Fibroblast of mammary gland (primary cell): ENCODE measurements at regions not wholly inside any gene's neighbourhood (a gene's known extent, or its start where the extent isn't known, plus 50 kb on each side); places are given as distances from the start of the nearest gene placed in this dataset.

Source experiments
- DNase-seq: peaks from one replicate; pipeline ENCODE4 v3.0.0-alpha.2; 2010; ENCODE audit warnings: low read depth
- H3K4me3 ChIP-seq: 2 replicates; pipeline ENCODE4 v1.5.1; 2011; ENCODE audit warnings: low read depth, mild to moderate bottlenecking, low read length, moderate library complexity; ENCODE audit not compliant: control insufficient read depth
- TF ChIP-seq, protein P1 (sequence below): conservative IDR thresholded peaks from 2 replicates; pipeline ENCODE4 v1.5.1; 2011; ENCODE audit warnings: low read depth, low read length, inconsistent platforms; ENCODE audit not compliant: control insufficient read depth, insufficient read depth

DNA sequence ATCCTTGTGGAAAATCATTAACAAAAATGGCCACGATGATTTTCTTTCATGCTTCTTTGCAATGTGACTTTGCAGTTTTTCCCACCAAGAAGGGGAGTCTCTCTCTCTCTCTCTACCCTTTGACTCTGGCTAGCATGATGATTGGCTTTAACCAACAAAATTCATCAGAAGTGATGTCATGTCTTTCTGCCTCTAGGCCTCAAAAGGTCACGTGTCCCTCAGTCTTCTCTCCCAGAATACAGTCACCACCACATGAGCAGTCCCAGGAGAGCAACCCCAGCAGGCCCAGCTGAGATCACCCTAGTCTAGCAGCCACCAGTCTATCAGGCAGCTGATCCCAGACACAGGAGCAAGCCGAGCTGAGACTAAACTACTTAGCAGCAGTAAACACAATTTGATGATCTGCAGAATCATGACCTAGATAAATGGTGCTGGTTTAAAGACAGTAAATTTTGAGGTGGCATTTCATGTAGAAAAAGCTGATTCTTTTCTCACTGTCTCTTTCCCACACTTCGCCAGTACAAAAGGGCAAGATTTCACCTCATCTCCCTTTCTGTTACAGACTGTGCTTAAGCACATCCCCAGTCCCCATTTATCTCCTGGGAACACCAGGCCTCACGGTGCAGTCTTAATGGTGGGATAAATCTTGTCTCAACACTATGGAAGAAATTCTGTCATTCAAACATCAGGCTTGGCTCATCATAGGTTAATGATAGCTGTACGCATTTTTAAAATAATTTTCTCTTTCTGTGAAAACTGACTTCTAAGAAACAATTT is 132.7 kb downstream of the SCG2 start:
- no peak overlapping the region for H3K4me3 ChIP-seq
- DNase-seq: peak; percentile 96
- TF ChIP-seq, protein P1, sequence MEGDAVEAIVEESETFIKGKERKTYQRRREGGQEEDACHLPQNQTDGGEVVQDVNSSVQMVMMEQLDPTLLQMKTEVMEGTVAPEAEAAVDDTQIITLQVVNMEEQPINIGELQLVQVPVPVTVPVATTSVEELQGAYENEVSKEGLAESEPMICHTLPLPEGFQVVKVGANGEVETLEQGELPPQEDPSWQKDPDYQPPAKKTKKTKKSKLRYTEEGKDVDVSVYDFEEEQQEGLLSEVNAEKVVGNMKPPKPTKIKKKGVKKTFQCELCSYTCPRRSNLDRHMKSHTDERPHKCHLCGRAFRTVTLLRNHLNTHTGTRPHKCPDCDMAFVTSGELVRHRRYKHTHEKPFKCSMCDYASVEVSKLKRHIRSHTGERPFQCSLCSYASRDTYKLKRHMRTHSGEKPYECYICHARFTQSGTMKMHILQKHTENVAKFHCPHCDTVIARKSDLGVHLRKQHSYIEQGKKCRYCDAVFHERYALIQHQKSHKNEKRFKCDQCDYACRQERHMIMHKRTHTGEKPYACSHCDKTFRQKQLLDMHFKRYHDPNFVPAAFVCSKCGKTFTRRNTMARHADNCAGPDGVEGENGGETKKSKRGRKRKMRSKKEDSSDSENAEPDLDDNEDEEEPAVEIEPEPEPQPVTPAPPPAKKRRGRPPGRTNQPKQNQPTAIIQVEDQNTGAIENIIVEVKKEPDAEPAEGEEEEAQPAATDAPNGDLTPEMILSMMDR: no peak

DNA sequence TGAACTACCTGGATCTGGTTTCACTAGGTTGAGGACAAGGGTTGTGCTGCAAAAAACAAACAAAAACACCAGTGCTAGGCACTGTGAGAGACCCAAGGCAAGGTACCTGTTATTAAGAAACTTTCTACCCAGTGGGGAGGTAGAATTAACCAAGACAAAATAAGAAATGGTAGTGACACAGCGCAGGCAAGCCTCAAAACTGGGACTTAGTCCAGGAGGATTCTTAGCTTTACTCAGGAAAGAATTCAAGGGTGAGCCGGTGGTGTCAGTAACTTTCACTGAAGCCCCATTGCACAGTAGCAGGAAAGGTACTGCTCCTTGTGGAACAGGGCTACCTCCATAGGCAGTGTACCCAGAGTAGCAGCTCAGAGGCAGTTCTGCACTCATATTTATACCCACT is 131.6 kb downstream of the SCG2 start:
- TF ChIP-seq, protein P1: no peak
- H3K4me3 ChIP-seq: no peak overlapping the region
- no peak for DNase-seq

- TF ChIP-seq, protein P1: no peak
- DNase-seq: no peak
- H3K4me3 ChIP-seq: no peak overlapping the region
These were observed 129.4 kb downstream of the SCG2 start for GRCh38 chr2:223472771-223473170.

DNA sequence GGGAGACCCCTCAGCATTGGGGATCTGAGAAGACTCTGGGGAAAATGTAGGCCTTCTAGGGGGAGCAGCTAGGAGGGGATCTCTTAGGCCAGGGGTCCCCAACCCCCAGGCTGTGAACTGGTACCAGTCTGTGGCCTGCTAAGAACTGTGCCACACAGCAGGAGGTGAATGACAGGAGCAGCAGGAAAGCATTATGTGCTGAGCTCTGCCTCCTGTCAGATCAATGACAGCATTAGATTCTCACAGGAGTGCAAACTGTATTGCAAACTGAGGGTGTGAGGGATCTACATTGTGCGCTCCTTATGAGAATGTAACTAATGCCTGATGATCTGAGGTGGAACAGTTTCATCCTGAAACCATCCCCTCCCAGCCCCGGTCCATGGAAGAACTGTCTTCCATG is 127.3 kb downstream of the SCG2 start:
- no peak for DNase-seq
- TF ChIP-seq, protein P1: no peak
- no peak overlapping the region for H3K4me3 ChIP-seq

- no peak for DNase-seq
- no peak overlapping the region for H3K4me3 ChIP-seq
- TF ChIP-seq, protein P1: no peak
These were observed 126.3 kb downstream of the SCG2 start for GRCh38 chr2:223475901-223476300.

DNA sequence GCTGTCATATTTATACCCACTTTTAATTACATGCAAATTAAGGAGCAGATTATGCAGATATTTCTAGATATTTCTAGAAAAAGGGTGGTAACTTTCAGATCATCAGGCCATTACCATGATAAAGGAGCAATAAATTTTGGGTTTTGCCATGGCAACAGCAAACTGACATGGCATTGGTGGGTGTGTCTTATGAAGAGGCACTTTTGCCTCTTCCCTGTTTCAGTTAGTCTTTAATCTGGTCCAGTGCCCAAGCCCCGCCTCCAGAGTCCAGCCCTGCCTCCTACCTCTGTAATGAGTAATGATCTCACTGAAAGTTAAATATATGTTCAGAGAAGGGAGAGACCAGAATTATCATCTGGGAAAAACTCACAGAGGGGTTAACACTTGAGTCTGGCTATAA is 124.8 kb downstream of the SCG2 start:
- no peak overlapping the region for H3K4me3 ChIP-seq
- TF ChIP-seq, protein P1: no peak
- DNase-seq: no peak

GRCh38 chr2:223481486-223481885 is 120.7 kb downstream of the SCG2 start:
- H3K4me3 ChIP-seq: no peak overlapping the region
- DNase-seq: no peak
- TF ChIP-seq, protein P1: no peak
